Thoracic aorta (tissue), 2 donors: ENCODE measurements at regions not wholly inside any gene's neighbourhood (a gene's known extent, or its start where the extent isn't known, plus 50 kb on each side); places are given as distances from the start of the nearest gene placed in this dataset.

ENCODE experiments used
- ATAC-seq: fragments of 150-250 bp; one replicate; pipeline ENCODE4 v1.8.0; 2017; ENCODE audit warnings: low read depth; ENCODE audit not compliant: insufficient number of reproducible peaks, low FRiP score
- DNase-seq: peaks from one replicate; pipeline ENCODE4 v3.0.0-alpha.2; 2020; ENCODE audit warnings: low spot score
- H3K27ac ChIP-seq, 2 donors: fragments of 200-600 bp; sonication (generic); 1 replicate in 1 of 2; 2 replicates in 1 of 2; pipeline ENCODE4 v1.5.1; 2016; ENCODE audit warnings: mild to moderate bottlenecking in 2 of 2, moderate library complexity in 2 of 2
- H3K27me3 ChIP-seq: fragments of 200-600 bp; sonication (generic); replicated peaks from 2 replicates; pipeline ENCODE4 v1.6.0; 2016; ENCODE audit warnings: mild to moderate bottlenecking; ENCODE audit not compliant: insufficient read depth
- H3K36me3 ChIP-seq: fragments of 200-600 bp; sonication (generic); one replicate; pipeline ENCODE4 v1.5.1; 2016
- H3K4me1 ChIP-seq, 2 donors: fragments of 200-600 bp; sonication (generic); 1 replicate in 1 of 2; 2 replicates in 1 of 2; pipeline versions ENCODE4 v1.5.1 to v1.6.0; 2016; ENCODE audit warnings: low read depth in 2 of 2, mild to moderate bottlenecking in 1 of 2; ENCODE audit not compliant: control insufficient read depth in 1 of 2
- H3K4me3 ChIP-seq: fragments of 200-600 bp; sonication (generic); 2 replicates; pipeline ENCODE4 v1.5.1; 2016; ENCODE audit warnings: mild to moderate bottlenecking
- H3K9me3 ChIP-seq: fragments of 200-600 bp; sonication (generic); 2 replicates; pipeline ENCODE4 v1.5.1; 2016
- CTCF ChIP-seq: fragments of 200-600 bp; sonication (generic); IDR thresholded peaks from one replicate; pipeline ENCODE4 v1.5.1; 2019; ENCODE audit warnings: antibody characterized with exemption

GRCh38 chr4:128510850-128511249, 223.2 kb upstream of the PGRMC2 start:
- Histone ChIP-seq H3K4me1 (peaks cover 0 to 9% of the 10 kb centered on the region in 2 donors), H3K27ac (no peak overlapping the region), H3K27me3 (no peaks in the 10 kb centered on the region), H3K4me3 (no peak overlapping the region), H3K9me3 (no peaks in the 10 kb centered on the region), H3K36me3 (no peaks in the 10 kb centered on the region)
- ATAC-seq (no peak), DNase-seq (no peak)
- no peak for TF ChIP-seq CTCF

GRCh38 chr4:128502818-128503527, 215.4 kb upstream of the PGRMC2 start:
- no peak overlapping the region for H3K4me3 ChIP-seq
- no peaks in the 10 kb centered on the region for H3K9me3 ChIP-seq
- no peak for TF ChIP-seq CTCF
- H3K4me1 ChIP-seq, result no peaks in the 10 kb centered on the region
- H3K27ac ChIP-seq, result no peak overlapping the region
- no peak for DNase-seq
- ATAC-seq, result no peak
- H3K27me3 ChIP-seq, result no peaks in the 10 kb centered on the region
- no peaks in the 10 kb centered on the region for H3K36me3 ChIP-seq

- no peak overlapping the region for H3K4me3 ChIP-seq
- H3K4me1 ChIP-seq, result no peaks in the 10 kb centered on the region
- H3K27me3 ChIP-seq, result no peaks in the 10 kb centered on the region
- H3K27ac ChIP-seq, result no peak overlapping the region
- TF ChIP-seq CTCF, result no peak
- H3K9me3 ChIP-seq, result no peaks in the 10 kb centered on the region
- no peaks in the 10 kb centered on the region for H3K36me3 ChIP-seq
- ATAC-seq, result no peak
- DNase-seq, result no peak
Measured at GRCh38 chr4:128501239-128501638, 213.6 kb upstream of the PGRMC2 start.

- Histone ChIP-seq H3K9me3 (no peaks in the 10 kb centered on the region), H3K4me3 (no peak overlapping the region), H3K36me3 (no peaks in the 10 kb centered on the region), H3K4me1 (peaks cover 0 to 8% of the 10 kb centered on the region in 2 donors), H3K27me3 (no peaks in the 10 kb centered on the region), H3K27ac (no peak overlapping the region)
- no peak for DNase-seq
- no peak for ATAC-seq
- no peak for TF ChIP-seq CTCF
Measured at GRCh38 chr4:128488055-128488705, 200.6 kb upstream of the PGRMC2 start.

- Histone ChIP-seq H3K4me3 (no peak overlapping the region), H3K4me1 (peaks cover 0 to 8% of the 10 kb centered on the region in 2 donors), H3K36me3 (no peaks in the 10 kb centered on the region), H3K9me3 (peaks cover 3% of the 10 kb centered on the region), H3K27me3 (no peaks in the 10 kb centered on the region), H3K27ac (no peak overlapping the region)
- TF ChIP-seq CTCF, result no peak
- ATAC-seq (no peak), DNase-seq (no peak)
Measured at GRCh38 chr4:128484896-128485295, 197.3 kb upstream of the PGRMC2 start.
